NOMO-1 treated with DMSO at 0.1 percent for 48 hours (cell line): ENCODE measurements at regions not wholly inside any gene's neighbourhood (a gene's known extent, or its start where the extent isn't known, plus 50 kb on each side); places are given as distances from the start of the nearest gene placed in this dataset.
"Not testable (repeated sequence)": the region's sequence is repeated elsewhere in the genome, so short reads cannot be mapped to it uniquely, and the experiment has no call there.

ENCODE experiments used
- DNase-seq: peaks from one replicate; lab custom pipeline; 2025; ENCODE audit not compliant: unreplicated experiment; lab: John Stamatoyannopoulos, UW

DNA sequence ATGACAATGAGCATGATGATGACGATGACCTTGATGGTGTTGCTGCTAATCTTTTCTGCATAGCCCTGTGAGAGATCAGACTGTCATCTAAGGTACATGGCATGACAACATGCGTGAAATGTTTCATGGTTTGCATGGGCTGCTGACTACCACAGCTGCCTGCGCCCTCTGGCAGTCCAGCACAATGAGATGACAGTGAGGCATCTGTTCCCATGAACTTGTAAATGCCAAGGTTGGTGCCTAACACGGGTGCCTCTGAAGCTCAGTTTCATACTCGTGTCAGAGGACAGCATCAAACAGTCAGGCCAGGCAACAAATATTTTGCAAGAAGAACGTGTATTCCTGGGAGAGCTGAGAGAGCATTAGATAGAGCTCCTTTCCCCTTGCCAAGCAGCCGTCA lies 122.0 kb upstream of the PRKCQ start:
- no peak for DNase-seq

DNA sequence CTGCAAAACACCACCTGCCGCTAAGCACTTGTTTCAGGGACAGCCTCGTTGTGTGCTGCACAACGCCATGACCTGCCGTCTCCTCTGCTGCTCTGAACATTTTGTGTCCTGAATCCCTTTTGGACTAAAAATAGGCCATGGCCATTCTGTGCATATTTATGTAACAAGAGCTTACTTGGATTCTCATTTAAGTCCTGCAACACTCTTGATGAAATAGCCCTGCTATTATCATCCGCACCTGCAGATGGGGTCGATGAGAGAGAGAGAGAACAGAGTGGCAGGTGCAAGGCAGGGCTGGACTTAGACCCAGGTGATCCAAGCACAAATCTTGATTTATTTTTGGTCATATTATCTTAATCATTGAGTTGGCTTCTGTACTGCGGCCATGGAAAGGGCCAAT lies 121.2 kb upstream of the PRKCQ start:
- DNase-seq = no peak

DNA sequence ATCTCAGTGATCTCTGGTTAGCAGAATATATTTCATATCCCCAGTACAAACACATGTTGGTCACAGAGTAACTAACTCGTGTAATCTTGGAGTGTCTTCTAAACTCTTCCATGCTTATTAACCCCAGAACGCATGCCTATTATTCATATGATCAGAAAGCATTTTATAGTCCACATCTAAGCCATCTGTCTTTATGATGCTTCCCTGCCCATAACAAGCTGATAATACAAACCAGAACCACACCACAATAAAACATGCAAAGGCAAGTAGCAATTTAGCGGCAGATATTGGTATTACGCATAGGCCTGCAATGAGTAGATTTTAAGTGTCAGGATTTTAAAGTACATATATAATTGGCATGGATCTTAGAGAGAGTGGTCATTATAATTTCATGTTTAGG lies 120.0 kb upstream of the PRKCQ start:
- DNase-seq = no peak

DNA sequence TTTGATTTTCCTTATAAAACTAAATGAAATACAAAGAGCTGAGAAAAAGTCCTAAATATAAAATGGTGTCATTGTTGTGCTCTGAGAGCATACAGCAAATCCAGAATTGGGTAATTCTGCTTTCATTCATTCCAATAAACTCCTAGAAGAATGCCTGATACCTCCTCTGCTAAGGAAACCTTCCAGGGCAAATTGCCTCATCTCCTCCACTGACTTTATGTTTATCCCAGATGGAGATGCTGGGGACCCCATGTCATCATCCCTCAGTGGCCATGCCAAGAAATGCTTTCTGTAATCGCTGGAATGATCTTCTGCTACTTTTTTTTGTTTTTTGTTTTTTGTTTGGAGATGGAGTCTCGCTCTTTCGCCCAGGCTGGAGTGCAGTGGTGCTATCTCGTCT lies 119.3 kb upstream of the PRKCQ start:
- DNase-seq = no peak

DNA sequence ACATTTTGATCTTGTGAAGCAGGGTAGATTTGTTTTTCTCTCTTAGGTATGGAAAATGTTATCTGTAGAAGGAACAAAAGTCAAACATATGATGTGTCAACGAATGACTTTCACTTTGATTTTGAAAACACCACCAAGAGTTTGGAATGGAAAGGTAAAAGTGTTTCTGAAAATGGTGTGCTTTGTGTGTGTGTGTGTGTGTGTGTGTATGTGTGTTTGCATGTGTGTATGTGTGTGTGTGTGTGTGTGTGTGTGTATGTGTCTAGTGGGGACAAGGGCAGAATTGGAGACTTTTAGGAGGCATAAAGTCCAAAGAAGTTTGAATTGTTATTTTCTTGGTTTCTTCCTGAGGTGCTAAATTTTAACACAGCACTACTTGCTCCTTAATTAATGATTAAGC lies 115.4 kb upstream of the PRKCQ start:
- no peak for DNase-seq

DNA sequence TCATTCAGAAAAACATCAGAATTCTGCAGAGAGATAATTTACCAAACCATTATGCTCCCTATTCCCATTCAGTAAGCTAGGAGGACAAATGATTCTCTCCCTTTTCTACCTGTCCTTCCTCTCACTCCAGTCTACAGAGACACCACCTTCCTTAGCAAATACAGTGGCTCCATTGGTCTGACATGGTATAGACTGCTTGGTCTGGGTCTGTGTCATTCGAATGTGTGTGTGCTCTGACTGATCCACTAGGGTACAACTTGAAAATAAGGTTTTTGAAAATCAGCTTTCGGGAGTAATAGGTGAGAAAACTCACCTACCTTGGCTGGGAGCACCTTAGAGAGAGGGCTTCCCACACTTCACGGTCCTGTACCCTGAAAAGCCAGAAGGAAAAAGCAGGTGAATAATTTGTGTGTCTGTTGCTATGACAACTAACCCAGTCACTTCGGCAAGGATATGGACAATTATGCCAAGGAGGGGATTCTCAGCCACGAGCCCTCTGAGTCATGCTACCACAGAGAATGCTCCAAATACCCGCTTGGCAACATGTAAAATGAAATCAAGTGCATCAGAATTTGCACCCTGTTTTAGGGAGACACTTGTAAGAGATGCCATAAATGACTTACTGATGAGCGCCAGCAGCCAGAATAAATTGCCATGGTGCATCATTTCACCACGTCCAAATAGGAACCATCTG lies 114.5 kb upstream of the PRKCQ start:
- DNase-seq = no peak

DNA sequence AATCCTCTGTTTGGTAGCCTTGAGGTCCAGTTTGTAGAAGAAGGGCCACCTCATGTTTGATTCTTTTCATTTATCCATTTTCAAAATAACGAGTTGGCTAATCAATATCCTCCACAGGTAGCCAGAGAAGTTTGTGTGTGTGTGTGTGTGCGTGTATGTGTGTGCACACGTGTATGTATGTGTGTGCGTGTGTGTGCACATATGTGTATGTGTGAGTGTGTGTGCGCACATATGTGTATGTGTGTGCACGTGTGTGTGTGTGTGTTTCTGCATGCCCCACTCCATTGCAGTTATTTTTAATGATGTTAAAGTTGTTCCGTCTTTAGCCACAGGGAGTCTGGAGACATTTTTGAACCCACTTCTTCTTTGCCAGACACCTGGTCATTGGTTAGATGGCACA lies 112.8 kb upstream of the PRKCQ start:
- no peak for DNase-seq

DNA sequence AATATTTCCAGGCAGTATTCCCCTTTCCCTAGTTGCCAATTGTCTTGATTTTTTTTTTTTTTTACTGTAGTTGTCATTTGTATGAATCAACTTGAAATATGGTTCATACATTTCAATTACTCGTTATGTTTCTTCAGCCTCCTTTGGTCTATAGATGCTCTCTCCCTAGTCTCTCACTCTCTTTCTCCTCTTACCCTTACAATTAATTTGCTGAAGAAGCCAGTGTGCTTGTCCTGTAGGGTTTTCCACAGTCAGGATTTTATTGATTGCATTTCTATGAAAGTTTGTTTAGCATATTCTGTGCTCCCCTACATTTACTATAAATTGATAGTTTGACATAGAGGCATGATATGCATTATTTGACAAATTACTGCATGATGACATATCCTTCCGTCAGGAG lies 112.0 kb upstream of the PRKCQ start:
- DNase-seq = no peak

DNA sequence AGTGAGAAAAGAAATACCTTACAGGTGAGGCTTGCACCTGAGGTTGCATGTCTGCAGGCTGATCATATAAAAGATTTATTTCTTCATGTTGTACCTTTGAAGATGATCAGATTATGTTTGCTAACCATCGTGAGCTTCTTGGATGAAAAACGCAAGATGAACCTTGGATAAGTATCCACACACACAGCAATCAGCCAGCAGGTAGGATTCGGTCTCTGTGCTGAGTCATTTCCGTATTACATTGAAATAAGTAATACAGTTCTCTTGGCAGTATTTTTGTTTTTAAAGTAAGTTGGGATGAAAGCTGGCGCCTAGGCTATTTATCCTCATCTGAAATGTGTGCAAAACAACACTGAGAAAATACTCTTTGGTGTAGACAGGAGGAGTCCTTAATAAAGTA lies 109.0 kb upstream of the PRKCQ start:
- no peak for DNase-seq

DNA sequence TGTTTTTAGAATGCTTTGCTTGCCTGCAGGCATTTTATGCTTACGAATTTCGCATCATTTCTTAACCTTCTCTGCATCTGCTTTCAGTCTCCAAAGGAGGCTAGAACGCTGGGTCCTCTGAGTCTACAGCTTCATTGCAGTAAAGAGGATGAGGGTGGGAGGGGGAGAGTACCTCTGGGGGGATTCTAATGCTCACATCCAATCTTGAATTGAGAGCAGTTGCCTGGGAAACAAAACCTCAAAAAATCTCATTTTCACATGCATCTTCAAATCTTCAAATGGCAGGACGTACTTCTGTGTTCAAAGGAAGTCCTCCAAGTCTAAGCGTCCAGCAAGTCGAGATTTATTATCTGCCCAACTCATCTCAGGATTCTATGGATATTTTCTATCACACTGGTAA lies 100.7 kb upstream of the PRKCQ start:
- DNase-seq = no peak

DNA sequence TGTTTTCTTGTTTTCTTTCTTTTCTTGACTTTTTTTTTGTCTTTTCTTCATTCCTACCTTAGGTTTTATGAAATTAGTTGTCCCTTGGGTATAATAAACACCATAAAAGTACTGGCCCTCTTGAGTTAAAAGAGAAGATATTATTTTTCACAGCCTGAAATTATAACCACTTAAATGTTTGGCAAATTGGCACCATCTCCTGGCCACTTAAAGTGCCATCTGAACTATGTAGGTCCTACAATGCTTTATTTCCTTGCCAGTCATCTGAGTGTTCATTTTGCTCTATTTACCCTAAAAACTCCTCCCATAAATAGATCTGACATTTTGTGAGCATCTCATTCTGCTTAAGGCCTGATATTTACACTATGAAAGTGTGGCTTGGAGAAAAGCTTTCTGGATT lies 98.9 kb upstream of the PRKCQ start:
- DNase-seq = no peak

DNA sequence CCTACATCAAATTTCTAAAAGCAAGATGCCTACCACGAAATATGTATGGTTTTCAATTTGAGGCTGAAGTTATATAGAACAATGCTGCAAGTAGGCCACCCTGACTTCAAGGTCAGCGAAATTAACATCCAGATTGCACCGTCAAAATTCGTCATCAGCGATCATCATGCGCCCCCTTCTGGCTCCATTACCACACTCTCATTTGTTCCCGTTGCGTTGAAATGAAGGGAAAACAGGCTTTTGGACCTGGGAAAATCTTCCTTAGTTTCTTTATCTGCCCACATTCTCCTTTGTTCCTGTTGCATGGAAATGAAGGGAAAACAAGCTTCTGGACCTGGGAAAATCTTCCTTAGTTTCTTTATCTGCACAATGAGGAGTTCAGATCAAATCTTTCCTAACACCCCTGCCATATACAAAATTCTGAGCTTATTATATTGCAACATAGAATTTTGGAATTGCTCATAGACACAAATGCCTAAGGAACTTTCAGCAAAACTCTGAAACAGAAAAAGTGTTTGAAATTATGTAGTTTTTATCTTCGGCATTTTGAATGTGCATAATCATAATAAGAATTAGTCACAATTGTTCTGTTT lies 98.2 kb upstream of the PRKCQ start:
- peak; percentile 32 for DNase-seq

DNA sequence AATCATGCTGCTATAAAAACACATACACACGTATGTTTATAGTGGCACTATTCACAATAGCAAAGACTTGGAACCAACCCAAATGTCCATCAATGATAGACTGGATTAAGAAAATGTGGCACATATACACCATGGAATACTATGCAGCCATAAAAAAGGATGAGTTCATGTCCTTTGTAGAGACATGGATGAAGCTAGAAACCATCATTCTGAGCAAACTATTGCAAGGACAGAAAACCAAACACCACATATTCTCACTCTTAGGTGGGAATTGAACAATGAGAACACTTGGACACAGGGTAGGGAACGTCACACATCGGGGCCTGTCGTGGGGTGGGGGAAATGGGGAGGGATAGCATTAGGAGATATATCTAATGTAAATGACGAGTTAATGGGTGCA lies 97.1 kb upstream of the PRKCQ start:
- not testable (repeated sequence) for DNase-seq

DNA sequence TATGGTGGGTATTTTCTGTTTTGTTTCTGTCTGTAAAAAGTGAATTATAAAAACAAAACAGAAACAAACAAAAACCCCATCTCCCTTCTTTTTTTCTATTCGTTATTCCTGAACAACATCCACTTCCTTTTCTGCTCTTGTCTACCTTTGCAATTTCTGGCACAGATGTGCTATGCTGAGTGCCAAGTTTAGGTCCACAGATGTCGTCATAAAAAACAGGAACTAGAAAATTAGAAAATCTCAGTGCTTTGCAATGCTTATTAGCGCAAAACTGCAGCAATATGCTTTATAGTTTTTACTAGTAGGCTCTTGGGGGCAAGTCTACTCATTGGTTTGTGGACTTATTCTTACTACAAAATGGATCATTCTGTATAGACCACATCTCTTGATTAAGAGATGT lies 94.2 kb upstream of the PRKCQ start:
- peak; percentile 55 for DNase-seq

DNA sequence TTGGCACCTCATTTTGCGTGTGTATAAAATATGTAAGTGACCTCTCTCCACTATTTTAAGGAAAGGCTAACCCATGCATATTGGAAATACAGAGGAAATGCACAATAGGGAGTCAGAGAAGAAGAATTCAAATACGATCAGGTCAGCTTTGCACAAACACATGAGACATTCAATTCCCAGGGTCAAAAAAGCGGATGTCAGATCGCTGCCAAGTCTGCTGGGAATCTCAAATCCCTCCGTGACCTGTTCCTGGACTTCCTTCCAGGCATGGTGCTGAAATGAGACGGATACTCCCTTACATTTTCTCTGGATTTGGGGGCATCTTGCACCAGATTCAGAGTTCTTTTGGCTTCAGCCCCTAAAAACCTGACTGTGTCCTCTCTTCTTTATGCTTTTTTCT lies 91.9 kb upstream of the PRKCQ start:
- DNase-seq = no peak

DNA sequence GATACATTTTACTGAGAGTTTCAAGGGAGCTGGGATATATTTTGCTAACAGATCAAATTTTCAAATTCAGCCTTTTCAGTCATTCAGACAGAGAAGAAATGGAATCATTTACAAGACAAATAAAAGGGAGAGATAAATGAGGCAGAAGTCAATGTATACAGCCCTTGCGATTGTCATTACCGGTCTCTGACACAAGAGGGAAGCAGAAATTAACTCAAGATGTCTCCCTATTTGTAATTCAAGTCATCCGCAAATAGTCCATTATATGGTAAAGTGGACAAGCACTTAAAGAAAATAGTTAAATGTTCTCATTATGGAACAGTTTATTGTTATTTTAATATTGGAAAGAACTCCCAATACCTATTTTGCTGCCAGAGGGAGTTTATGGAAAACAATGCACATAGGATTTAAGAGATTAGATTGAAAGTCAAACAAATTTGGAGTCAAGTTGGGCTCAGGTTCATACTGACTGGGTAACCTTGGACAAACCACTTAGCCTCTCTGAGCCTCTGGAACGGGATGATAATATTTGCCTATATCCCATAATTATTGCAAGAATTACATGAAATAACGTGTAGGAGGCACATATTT lies 89.3 kb upstream of the PRKCQ start:
- DNase-seq = peak; percentile 64

DNA sequence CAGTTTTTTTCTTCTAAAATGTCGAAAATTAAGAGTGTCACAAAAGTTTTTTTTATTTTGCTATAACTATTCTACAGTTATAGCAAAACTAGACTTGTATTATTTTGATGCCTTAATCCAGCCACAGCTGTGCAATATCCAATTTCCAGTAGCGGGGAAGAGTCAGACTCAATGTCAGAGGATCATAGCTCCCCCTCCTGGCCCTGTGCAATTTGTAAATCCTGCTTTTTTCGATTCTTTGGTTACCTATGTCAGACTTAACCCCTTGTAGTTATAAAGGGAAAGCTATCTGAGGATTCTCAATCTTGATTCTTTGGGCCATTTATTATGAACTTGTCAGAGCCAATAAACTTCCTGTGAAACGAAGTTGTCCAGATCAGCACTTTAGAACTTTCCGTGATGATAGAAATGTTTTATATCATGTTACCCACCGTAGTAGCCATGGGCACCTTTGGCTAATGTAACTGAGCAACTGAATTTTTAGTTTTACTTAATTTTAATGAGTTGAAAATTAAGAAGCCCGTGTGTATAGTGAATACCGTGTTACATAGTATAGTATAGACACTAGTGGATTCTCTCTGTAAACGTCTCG lies 87.7 kb upstream of the PRKCQ start:
- peak; percentile 18 for DNase-seq

DNA sequence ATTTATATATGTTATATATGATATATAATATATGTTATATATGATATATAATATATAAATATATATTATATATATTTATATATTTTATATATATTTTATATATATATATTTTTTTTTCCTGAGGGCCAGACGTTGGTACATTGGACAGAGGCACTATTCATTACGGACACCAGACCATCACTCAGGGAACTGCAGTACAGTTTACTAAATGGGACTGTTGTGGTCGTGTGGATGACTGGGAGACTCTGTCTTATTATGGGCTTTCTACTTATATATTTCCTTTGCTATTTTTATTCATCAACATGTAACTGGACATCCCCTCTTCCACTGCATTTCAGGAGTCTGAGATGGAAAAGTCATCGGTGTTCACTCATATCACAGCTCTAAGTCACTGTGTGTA lies 87.1 kb upstream of the PRKCQ start:
- DNase-seq = no peak

DNA sequence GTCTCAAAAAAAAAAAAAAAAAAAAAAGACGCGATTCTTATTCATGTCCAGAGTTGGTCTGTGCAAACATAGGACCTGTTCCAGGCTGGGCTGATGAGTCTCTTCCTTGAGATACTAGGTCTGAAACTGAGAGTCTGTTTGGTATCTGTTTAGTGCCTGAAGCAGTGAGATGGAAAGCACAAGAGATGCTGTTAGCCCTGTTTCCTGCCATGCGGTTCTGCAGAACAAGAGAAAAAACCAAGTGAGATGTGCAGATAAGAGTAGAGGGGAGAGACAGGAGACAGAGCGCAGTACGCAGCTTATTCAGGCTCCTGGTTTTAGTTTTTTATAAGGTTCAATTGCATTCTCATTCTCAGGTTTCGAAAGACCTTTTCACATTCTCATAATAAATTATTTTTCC lies 85.8 kb upstream of the PRKCQ start:
- DNase-seq = no peak

DNA sequence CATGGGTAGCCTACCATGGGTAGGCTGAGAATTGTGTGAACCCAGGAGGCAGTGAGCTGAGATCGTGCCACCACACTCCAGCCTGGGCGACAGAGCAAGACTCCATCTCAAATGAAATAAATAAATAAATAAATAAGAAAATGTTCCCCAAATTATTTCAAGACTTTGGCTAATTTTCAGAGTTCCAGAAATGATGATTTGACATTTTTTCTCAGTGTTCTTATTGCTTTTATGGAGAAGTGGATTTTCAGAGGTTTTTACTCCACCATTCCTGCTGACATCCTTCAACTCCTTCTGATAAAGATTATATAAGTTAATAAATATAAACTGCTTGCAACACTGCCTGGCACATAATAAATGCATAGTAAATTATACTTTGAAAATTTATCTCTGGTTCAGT lies 80.4 kb upstream of the PRKCQ start:
- no peak for DNase-seq

DNA sequence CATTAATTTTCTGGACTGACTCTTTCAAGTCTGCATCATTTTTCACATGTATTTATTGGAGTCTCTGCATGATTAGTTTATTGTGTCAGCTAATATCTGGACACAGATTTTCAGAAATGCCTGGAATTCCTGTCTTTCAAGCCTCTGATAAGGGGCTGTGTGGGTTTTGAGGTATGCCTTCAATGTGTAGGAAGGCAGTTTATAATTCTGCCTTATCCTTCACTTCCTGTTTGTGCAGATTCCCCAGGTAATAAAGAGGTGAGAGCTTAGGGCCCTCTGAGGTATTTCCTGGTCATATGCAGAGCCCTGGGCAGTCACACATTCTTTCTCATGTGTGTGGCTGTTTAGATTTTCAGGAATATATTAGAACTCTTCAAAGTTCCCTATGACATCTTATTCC lies 79.4 kb upstream of the PRKCQ start:
- no peak for DNase-seq

DNA sequence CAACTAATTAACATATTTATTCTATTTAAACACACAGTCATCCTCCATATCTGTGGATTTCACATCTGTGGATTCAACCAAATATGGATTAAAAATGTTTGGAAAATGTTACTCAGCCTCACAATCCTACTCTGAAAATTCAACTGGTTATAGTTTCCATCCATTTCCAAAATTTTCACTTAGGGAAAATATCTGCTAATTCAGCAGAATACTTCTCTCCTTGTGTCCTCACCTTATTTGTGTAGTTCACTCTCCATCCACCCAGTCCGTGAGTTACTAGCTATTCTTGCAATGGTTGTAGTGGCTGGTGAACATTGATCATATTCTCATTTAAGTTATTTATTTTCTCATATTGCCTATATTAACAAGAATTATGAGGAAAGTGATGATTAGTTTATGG lies 77.6 kb upstream of the PRKCQ start:
- DNase-seq = no peak

DNA sequence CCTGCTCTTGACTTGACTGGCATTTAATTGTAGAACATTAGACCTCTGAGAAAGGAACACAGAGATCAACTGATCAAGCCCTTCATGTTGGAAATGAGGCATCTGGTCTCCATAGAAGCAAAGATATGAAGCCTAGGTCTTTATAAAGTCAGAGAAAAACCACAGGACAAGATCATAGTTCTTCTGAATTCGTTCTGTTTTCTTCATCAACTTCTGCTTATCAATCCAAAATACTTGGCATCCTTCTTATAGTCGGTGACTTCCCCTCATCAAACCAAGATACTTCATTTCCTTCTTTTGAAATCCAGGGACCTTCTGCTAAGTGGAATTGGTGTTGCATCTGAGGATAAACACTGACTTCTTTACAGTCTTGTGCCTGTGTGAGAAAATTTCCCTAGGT lies 77.1 kb upstream of the PRKCQ start:
- DNase-seq = peak; percentile 6
